WI38 (cell line): ENCODE measurements at regions not wholly inside any gene's neighbourhood (a gene's known extent, or its start where the extent isn't known, plus 50 kb on each side); places are given as distances from the start of the nearest gene placed in this dataset.
"Not testable (repeated sequence)": the region's sequence is repeated elsewhere in the genome, so short reads cannot be mapped to it uniquely, and the experiment has no call there.

Experiments used
- H3K4me3 ChIP-seq: 2 replicates; pipeline ENCODE4 v1.5.1; 2011; ENCODE audit warnings: low read depth, mild to moderate bottlenecking, control low read depth, low read length
- TF ChIP-seq, protein P1 (sequence below): IDR thresholded peaks from 2 replicates; pipeline ENCODE4 v1.5.1; 2012; ENCODE audit warnings: low read depth, mild to moderate bottlenecking, control low read depth, low read length

GRCh38 chr3:103499967-103500366 lies 1065.2 kb downstream of the ZPLD1 start:
- no peak overlapping the region for H3K4me3 ChIP-seq
- TF ChIP-seq, protein P1, sequence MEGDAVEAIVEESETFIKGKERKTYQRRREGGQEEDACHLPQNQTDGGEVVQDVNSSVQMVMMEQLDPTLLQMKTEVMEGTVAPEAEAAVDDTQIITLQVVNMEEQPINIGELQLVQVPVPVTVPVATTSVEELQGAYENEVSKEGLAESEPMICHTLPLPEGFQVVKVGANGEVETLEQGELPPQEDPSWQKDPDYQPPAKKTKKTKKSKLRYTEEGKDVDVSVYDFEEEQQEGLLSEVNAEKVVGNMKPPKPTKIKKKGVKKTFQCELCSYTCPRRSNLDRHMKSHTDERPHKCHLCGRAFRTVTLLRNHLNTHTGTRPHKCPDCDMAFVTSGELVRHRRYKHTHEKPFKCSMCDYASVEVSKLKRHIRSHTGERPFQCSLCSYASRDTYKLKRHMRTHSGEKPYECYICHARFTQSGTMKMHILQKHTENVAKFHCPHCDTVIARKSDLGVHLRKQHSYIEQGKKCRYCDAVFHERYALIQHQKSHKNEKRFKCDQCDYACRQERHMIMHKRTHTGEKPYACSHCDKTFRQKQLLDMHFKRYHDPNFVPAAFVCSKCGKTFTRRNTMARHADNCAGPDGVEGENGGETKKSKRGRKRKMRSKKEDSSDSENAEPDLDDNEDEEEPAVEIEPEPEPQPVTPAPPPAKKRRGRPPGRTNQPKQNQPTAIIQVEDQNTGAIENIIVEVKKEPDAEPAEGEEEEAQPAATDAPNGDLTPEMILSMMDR = no peak

DNA sequence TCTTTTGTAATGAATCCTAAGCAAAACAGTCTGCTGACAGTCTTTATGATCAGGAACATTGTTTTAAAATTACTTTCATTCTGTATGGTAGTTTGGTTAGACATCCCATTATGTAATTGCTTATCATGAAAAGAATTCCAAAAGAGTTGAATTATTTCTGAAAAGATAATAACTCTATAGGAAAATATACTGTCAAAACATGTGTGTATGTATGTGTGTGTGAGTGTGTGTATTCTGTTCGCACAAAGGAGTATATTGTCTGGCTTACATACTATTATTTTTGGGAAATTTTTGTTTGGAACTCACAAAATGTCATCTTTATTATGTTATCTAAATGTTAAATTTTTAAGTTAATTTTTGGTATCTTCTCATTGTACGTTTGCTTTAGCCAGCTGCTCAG lies 1075.9 kb downstream of the ZPLD1 start:
- TF ChIP-seq, protein P1 = no peak

GRCh38 chr3:103511891-103512290 lies 1077.1 kb downstream of the ZPLD1 start:
- TF ChIP-seq, protein P1 = no peak
- no peak overlapping the region for H3K4me3 ChIP-seq

More for the DNA sequence above, 1075.9 kb downstream of the ZPLD1 start:
- no peak overlapping the region for H3K4me3 ChIP-seq

GRCh38 chr3:103512595-103512994 lies 1077.8 kb downstream of the ZPLD1 start:
- no peak overlapping the region for H3K4me3 ChIP-seq
- TF ChIP-seq, protein P1 = no peak

DNA sequence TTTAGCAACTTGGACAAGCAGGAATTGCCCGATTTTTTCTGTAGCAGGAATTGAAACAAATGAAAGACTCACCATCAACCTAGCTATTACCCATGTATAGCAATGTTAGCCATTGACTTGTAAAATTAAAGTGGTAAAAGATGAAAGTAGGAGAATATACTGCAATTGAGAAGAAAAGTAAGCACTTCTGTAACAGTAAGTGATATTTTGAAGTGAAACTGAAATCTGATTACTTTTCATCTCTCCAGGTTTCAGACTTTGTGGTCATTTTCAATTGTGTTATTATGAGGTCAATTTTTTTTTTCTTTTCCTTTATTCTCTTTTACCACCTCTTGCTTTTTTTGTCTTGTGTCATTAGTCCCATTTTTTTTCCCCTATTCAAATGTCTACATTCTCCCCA lies 1078.2 kb downstream of the ZPLD1 start:
- TF ChIP-seq, protein P1 = no peak
- no peak overlapping the region for H3K4me3 ChIP-seq

GRCh38 chr3:103515116-103515515 lies 1080.3 kb downstream of the ZPLD1 start:
- no peak overlapping the region for H3K4me3 ChIP-seq
- TF ChIP-seq, protein P1 = no peak

DNA sequence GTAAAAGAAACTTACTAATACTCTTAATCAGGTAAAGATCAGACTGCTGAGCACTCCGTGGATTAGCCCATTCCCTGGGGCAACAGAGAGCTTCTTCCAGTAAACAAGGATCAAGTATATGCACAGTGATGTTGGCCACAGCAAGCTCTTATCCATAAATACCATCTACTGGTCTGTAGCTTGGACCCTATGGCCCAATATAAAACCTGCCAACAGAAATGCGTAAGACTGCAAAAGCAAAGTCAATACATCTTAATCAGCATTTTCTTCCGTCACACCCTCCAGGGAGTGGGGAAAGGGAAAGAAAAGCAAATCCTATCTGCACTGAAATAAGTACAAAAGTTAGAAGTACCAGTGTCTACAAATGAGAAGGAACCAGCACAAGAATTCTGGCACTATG lies 1082.1 kb downstream of the ZPLD1 start:
- TF ChIP-seq, protein P1 = no peak
- no peak overlapping the region for H3K4me3 ChIP-seq

GRCh38 chr3:103531327-103531726 lies 1096.5 kb downstream of the ZPLD1 start:
- H3K4me3 ChIP-seq = not testable (repeated sequence)
